Spleen (tissue), 11 donors: ENCODE measurements at regions not wholly inside any gene's neighbourhood (a gene's known extent, or its start where the extent isn't known, plus 50 kb on each side); places are given as distances from the start of the nearest gene placed in this dataset.

Experiments used
- DNase-seq: peaks from one replicate; pipeline ENCODE4 v3.0.0-alpha.2; 2020
- H3K27ac ChIP-seq, 8 donors: fragments of 200-600 bp; sonication (generic) in 7 of 8; 1 replicate in 4 of 8; 2 replicates in 4 of 8; pipeline versions ENCODE4 v1.5.0 to v1.8.0; 2016 to 2021; ENCODE audit warnings: inconsistent platforms in 4 of 8, mild to moderate bottlenecking in 4 of 8, moderate library complexity in 1 of 8
- H3K27me3 ChIP-seq, 7 donors: fragments of 200-600 bp; sonication (generic) in 6 of 7; replicated peaks in 1 of 7; 1 replicate in 4 of 7; 2 replicates in 3 of 7; pipeline versions ENCODE4 v1.5.0 to v1.8.0; 2016 to 2021; ENCODE audit warnings: inconsistent platforms in 3 of 7, mild to moderate bottlenecking in 1 of 7
- H3K36me3 ChIP-seq, 6 donors: fragments of 200-600 bp; sonication (generic) in 5 of 6; 1 replicate in 4 of 6; 2 replicates in 2 of 6; pipeline versions ENCODE4 v1.5.0 to v1.8.0; 2016 to 2021; ENCODE audit warnings: inconsistent platforms in 2 of 6
- H3K4me1 ChIP-seq, 6 donors: fragments of 200-600 bp; sonication (generic) in 5 of 6; 1 replicate in 3 of 6; 2 replicates in 3 of 6; pipeline versions ENCODE4 v1.5.0 to v1.8.0; 2016 to 2021; ENCODE audit warnings: inconsistent platforms in 3 of 6
- H3K4me3 ChIP-seq, 8 donors: fragments of 200-600 bp; sonication (generic) in 7 of 8; 1 replicate in 4 of 8; 2 replicates in 4 of 8; pipeline versions ENCODE4 v1.5.0 to v1.8.0; 2016 to 2021; ENCODE audit warnings: inconsistent platforms in 4 of 8, mild to moderate bottlenecking in 4 of 8, moderate library complexity in 2 of 8
- H3K9me3 ChIP-seq, 8 donors: fragments of 200-600 bp; sonication (generic) in 7 of 8; 1 replicate in 4 of 8; 2 replicates in 4 of 8; pipeline versions ENCODE4 v1.5.0 to v1.8.0; 2016 to 2021; ENCODE audit warnings: inconsistent platforms in 4 of 8
- CTCF ChIP-seq, 11 experiments: fragments of 200-600 bp in 7 of 11; fragments of 450-650 bp in 4 of 11; sonication (generic) in 4 of 11; IDR thresholded peaks in 8 of 11; conservative IDR thresholded peaks in 3 of 11; 1 replicate in 7 of 11; 2 replicates in 4 of 11; pipeline versions ENCODE4 v1.4.0 to v1.8.0; 2016 to 2021; ENCODE audit warnings: antibody characterized with exemption in 11 of 11, inconsistent platforms in 4 of 11, mild to moderate bottlenecking in 1 of 11
- POLR2A ChIP-seq, 3 donors: fragments of 450-650 bp; IDR thresholded peaks; one replicate each; pipeline ENCODE4 v1.5.1; 2017; ENCODE audit warnings: antibody characterized with exemption in 3 of 3, mild to moderate bottlenecking in 1 of 3
- POLR2AphosphoS5 ChIP-seq, 3 donors: sonication (generic); formaldehyde crosslinking; IDR thresholded peaks; one replicate each; pipeline ENCODE4 v1.5.1; 2017; ENCODE audit warnings: antibody characterized with exemption in 3 of 3
- WGBS, 5 donors: extraction: QIAGEN DNeasy Blood & Tissue Kit in 3 of 5; methylation state at CpG; one replicate each; pipeline versions ENCODE4 v1.1.5 to v1.1.7; 2013 to 2018; 5-methylcytosine and 5-hydroxymethylcytosine counted together
- intact Hi-C: fragments of 100-400 bp; cut with DNase I; formaldehyde crosslinking; loops from one replicate; pipeline ENCODE4 v1.15.0; 2023; ENCODE audit warnings: low total_unique reads
- donor health status: healthy with polysubstance abuse.
- donor health status: DM: no; HTN: no; CAD: no; lungs with moderate emphysema.
- donor health status: DM: no; HTN: no; CAD: no.
- donor health status: Bipolar disorder and iron deficiency.
- donor health status: healthy.
- donor health status: DM: no; HTN: no; CAD: no.
- donor health status: DM: yes; HTN: yes; CAD: no.

GRCh38 chr12:115354007-115354890 is 670.3 kb upstream of the TBX3 start:
- Histone ChIP-seq H3K27me3 (no peaks in the 10 kb centered on the region), H3K36me3 (no peaks in the 10 kb centered on the region), H3K4me1 (no peaks in the 10 kb centered on the region), H3K27ac (no peak overlapping the region), H3K4me3 (no peak overlapping the region), H3K9me3 (no peaks in the 10 kb centered on the region)
- intact Hi-C loops = no loop called here
- 69 to 74% (median 69%) methylated on average over 6 of the region's 6 CpGs for WGBS, 5 donors
- DNase-seq = no peak
- TF ChIP-seq CTCF (IDR thresholded peaks at IDR 0.05 in 8 of 11, conservative IDR thresholded peaks at IDR 0.05 in 3 of 11) (no peak), POLR2A (IDR thresholded peaks at IDR 0.05) (no peak), POLR2AphosphoS5 (IDR thresholded peaks at IDR 0.05) (no peak)

- Histone ChIP-seq H3K27me3 (no peaks in the 10 kb centered on the region), H3K4me1 (no peaks in the 10 kb centered on the region), H3K27ac (no peak overlapping the region), H3K36me3 (no peaks in the 10 kb centered on the region), H3K4me3 (no peak overlapping the region), H3K9me3 (no peaks in the 10 kb centered on the region)
- no peak for DNase-seq
- WGBS, 5 donors = 85 to 93% (median 88%) methylated on average over 1 of the region's 1 CpG
- TF ChIP-seq CTCF (IDR thresholded peaks at IDR 0.05 in 8 of 11, conservative IDR thresholded peaks at IDR 0.05 in 3 of 11) (no peak), POLR2AphosphoS5 (IDR thresholded peaks at IDR 0.05) (no peak), POLR2A (IDR thresholded peaks at IDR 0.05) (no peak)
- intact Hi-C loops = no loop called here
These were observed 669.5 kb upstream of the TBX3 start for GRCh38 chr12:115353467-115353866.

GRCh38 chr12:115351514-115352077 is 667.6 kb upstream of the TBX3 start:
- DNase-seq = no peak
- no peaks in the 10 kb centered on the region for H3K27me3 ChIP-seq
- no peak overlapping the region for H3K27ac ChIP-seq
- no peak overlapping the region for H3K4me3 ChIP-seq
- intact Hi-C loops = no loop called here
- 71 to 83% (median 75%) methylated on average over 5 of the region's 5 CpGs for WGBS, 5 donors
- no peaks in the 10 kb centered on the region for H3K4me1 ChIP-seq
- TF ChIP-seq POLR2AphosphoS5 (IDR thresholded peaks at IDR 0.05) = no peak
- no peak for TF ChIP-seq POLR2A (IDR thresholded peaks at IDR 0.05)
- TF ChIP-seq CTCF (IDR thresholded peaks at IDR 0.05 in 8 of 11, conservative IDR thresholded peaks at IDR 0.05 in 3 of 11) = no peak
- no peaks in the 10 kb centered on the region for H3K36me3 ChIP-seq
- no peaks in the 10 kb centered on the region for H3K9me3 ChIP-seq

GRCh38 chr12:115349711-115350110 is 665.7 kb upstream of the TBX3 start:
- Histone ChIP-seq H3K4me3 (no peak overlapping the region), H3K36me3 (no peaks in the 10 kb centered on the region), H3K27ac (no peak overlapping the region), H3K9me3 (no peaks in the 10 kb centered on the region), H3K4me1 (no peaks in the 10 kb centered on the region), H3K27me3 (no peaks in the 10 kb centered on the region)
- WGBS, 5 donors = 35 to 57% (median 54%) methylated on average over 1 of the region's 1 CpG
- intact Hi-C loops = no loop called here
- no peak for DNase-seq
- TF ChIP-seq POLR2A (IDR thresholded peaks at IDR 0.05) = no peak
- TF ChIP-seq POLR2AphosphoS5 (IDR thresholded peaks at IDR 0.05) = no peak
- TF ChIP-seq CTCF (IDR thresholded peaks at IDR 0.05 in 8 of 11, conservative IDR thresholded peaks at IDR 0.05 in 3 of 11) = no peak
